ENCODE measurements at regions not wholly inside any gene's neighbourhood (a gene's known extent, or its start where the extent isn't known, plus 50 kb on each side); places are given as distances from the start of the nearest gene placed in this dataset.

GRCh38 chr1:189027512-189027911 is 1450.2 kb downstream of the BRINP3 start:
- TF ChIP-seq CTCF (IDR thresholded peaks at IDR 0.05) (no peak), POLR2A (IDR thresholded peaks at IDR 0.05) (no peak)

Data from sigmoid colon (tissue), 3 donors.